Hindlimb muscle (tissue), 1 donor: ENCODE measurements at regions not wholly inside any gene's neighbourhood (a gene's known extent, or its start where the extent isn't known, plus 50 kb on each side); places are given as distances from the start of the nearest gene placed in this dataset.
"Not testable (repeated sequence)": the region's sequence is repeated elsewhere in the genome, so short reads cannot be mapped to it uniquely, and the experiment has no call there.

Experiments
- DNase-seq: peaks from one replicate; pipeline ENCODE4 v3.0.0-alpha.2; 2013

- no peak for DNase-seq
Measured at GRCh38 chr6:63487103-63487813, 85.0 kb upstream of the LOC128125822 start.

- DNase-seq = no peak
Measured at GRCh38 chr6:63491119-63491518, 81.2 kb upstream of the LOC128125822 start.

GRCh38 chr6:63492476-63492875, 79.8 kb upstream of the LOC128125822 start:
- DNase-seq = no peak

- DNase-seq = no peak
Measured at GRCh38 chr6:63493557-63493956, 78.7 kb upstream of the LOC128125822 start.

GRCh38 chr6:63496361-63496804, 75.9 kb upstream of the LOC128125822 start:
- DNase-seq = no peak

- DNase-seq = no peak
Measured at GRCh38 chr6:63502156-63502555, 70.1 kb upstream of the LOC128125822 start.

GRCh38 chr6:63503199-63503598, 69.1 kb upstream of the LOC128125822 start:
- no peak for DNase-seq

- no peak for DNase-seq
Measured at GRCh38 chr6:63504777-63505384, 67.4 kb upstream of the LOC128125822 start.

- no peak for DNase-seq
Measured at GRCh38 chr6:63507096-63507495, 65.2 kb upstream of the LOC128125822 start.

GRCh38 chr6:63509652-63510352, 62.5 kb upstream of the LOC128125822 start:
- DNase-seq = peak; percentile 10

- DNase-seq = no peak
Measured at GRCh38 chr6:63510353-63510686, 62.0 kb upstream of the LOC128125822 start.

- DNase-seq = no peak
Measured at GRCh38 chr6:63510849-63511248, 61.4 kb upstream of the LOC128125822 start.

GRCh38 chr6:63514488-63515173, 57.6 kb upstream of the LOC128125822 start:
- no peak for DNase-seq

- not testable (repeated sequence) for DNase-seq
Measured at GRCh38 chr6:63515227-63515626, 57.1 kb upstream of the LOC128125822 start.

- no peak for DNase-seq
Measured at GRCh38 chr6:63516186-63516944, 55.9 kb upstream of the LOC128125822 start.

- DNase-seq = no peak
Measured at GRCh38 chr6:63517221-63517620, 55.1 kb upstream of the LOC128125822 start.

- no peak for DNase-seq
Measured at GRCh38 chr6:63521475-63522210, 50.6 kb upstream of the LOC128125822 start.
